ENCODE measurements at regions not wholly inside any gene's neighbourhood (a gene's known extent, or its start where the extent isn't known, plus 50 kb on each side); places are given as distances from the start of the nearest gene placed in this dataset.

DNA sequence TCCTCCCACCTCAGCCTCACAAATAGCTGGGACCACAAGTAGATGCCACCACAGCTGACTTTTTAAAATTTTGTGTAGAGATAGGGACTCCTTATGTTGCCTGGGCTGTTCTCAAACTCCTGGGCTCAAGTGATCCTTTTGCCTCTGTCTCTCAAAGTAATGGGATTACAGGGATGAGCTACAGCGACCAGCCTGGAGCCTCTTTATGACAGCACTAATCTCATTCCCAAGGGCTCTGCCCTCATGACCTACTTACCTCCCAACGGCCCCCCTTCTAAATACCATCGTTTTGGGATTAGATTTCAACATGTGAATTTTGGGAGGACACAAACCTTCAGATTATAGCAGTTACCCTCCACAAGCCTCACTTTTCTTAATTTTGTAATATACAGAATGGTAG lies 150.6 kb upstream of the FUT8 start:
- TF ChIP-seq EZH2phosphoT487 (IDR thresholded peaks at IDR 0.05; ENCODE audit: borderline replicate concordance, low read length) (no peak), EZH2 (IDR thresholded peaks at IDR 0.05; ENCODE audit: low read length, unreplicated experiment) (no peak)
